OCI-LY1 (cell line): ENCODE measurements at regions not wholly inside any gene's neighbourhood (a gene's known extent, or its start where the extent isn't known, plus 50 kb on each side); places are given as distances from the start of the nearest gene placed in this dataset.

ENCODE experiments used
- EZH2 ChIP-seq: fragments of 200-600 bp; sonication (generic), shearing (Covaris generic); IDR thresholded peaks from 2 replicates; pipeline ENCODE4 v1.8.0; 2017; ENCODE audit warnings: borderline replicate concordance, mixed run types, mild to moderate bottlenecking, antibody characterized with exemption, low read length, moderate library complexity, mixed read lengths
- TF ChIP-seq, protein P1 (sequence below): fragments of 200-600 bp; sonication (generic), shearing (Covaris generic); IDR thresholded peaks from 2 replicates; pipeline ENCODE4 v1.5.1; 2017; ENCODE audit warnings: mild to moderate bottlenecking, antibody characterized with exemption, low read length, moderate library complexity, mixed read lengths

DNA sequence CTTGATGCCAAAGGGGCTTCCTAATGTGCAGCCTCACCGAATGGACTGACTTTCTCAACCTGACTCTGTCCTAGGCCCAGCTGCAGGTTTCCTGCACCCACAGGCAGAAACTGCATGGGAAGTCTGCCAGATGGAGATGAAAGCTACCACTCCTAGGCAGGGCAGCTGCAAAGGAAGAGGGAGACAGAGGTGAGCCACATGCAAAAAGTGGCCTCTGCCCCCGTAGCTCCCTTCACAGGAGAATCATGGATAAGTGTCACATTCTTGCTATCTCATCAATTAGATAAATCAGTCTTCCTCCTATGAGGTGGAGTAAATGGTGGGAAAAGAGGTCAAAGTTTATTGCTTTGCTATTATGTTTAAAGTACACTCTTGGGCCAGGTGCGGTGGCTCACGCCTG is 191.3 kb downstream of the ALDH8A1 start:
- TF ChIP-seq, protein P1, sequence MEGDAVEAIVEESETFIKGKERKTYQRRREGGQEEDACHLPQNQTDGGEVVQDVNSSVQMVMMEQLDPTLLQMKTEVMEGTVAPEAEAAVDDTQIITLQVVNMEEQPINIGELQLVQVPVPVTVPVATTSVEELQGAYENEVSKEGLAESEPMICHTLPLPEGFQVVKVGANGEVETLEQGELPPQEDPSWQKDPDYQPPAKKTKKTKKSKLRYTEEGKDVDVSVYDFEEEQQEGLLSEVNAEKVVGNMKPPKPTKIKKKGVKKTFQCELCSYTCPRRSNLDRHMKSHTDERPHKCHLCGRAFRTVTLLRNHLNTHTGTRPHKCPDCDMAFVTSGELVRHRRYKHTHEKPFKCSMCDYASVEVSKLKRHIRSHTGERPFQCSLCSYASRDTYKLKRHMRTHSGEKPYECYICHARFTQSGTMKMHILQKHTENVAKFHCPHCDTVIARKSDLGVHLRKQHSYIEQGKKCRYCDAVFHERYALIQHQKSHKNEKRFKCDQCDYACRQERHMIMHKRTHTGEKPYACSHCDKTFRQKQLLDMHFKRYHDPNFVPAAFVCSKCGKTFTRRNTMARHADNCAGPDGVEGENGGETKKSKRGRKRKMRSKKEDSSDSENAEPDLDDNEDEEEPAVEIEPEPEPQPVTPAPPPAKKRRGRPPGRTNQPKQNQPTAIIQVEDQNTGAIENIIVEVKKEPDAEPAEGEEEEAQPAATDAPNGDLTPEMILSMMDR: no peak
- no peak for TF ChIP-seq EZH2
